SK-N-SH treated with all-trans-retinoic acid at 6 μM for 48 hours (cell line): ENCODE measurements at regions not wholly inside any gene's neighbourhood (a gene's known extent, or its start where the extent isn't known, plus 50 kb on each side); places are given as distances from the start of the nearest gene placed in this dataset.

Experiments used
- ARNTL ChIP-seq: fragments of 450-650 bp; formaldehyde crosslinking; IDR thresholded peaks from 2 replicates; pipeline ENCODE4 v1.5.0; 2020; ENCODE audit warnings: low read depth, mild to moderate bottlenecking, moderate library complexity, borderline replicate concordance
- CREB5 ChIP-seq: fragments of 250-450 bp; sonication (Bioruptor Pico); IDR thresholded peaks from 2 replicates; pipeline ENCODE4 v1.5.1; 2020; ENCODE audit warnings: low read depth, mild to moderate bottlenecking, moderate library complexity
- GLIS3 ChIP-seq: fragments of 250-450 bp; sonication (Bioruptor Pico); IDR thresholded peaks from 2 replicates; pipeline ENCODE4 v1.5.0; 2020; ENCODE audit warnings: mild to moderate bottlenecking, moderate library complexity
- ISL1 ChIP-seq: fragments of 250-450 bp; sonication (Bioruptor Pico); IDR thresholded peaks from 2 replicates; pipeline ENCODE4 v2.1.2; 2022; ENCODE audit warnings: mild to moderate bottlenecking, moderate library complexity
- POU6F1 ChIP-seq: fragments of 250-450 bp; sonication (Bioruptor Pico); IDR thresholded peaks from 2 replicates; pipeline ENCODE4 v1.8.0; 2021; ENCODE audit warnings: low read depth, mild to moderate bottlenecking, moderate library complexity, borderline replicate concordance
- PPARA ChIP-seq: fragments of 250-450 bp; sonication (Bioruptor Pico); IDR thresholded peaks from 2 replicates; pipeline ENCODE4 v1.5.0; 2020; ENCODE audit warnings: mild to moderate bottlenecking, borderline replicate concordance
- TCF4 ChIP-seq: fragments of 250-450 bp; sonication (Bioruptor Pico); IDR thresholded peaks from 2 replicates; pipeline ENCODE4 v1.8.0; 2021; ENCODE audit warnings: mild to moderate bottlenecking, moderate library complexity, borderline replicate concordance
- ZC3H10 ChIP-seq: fragments of 250-450 bp; sonication (Bioruptor Pico); IDR thresholded peaks from 2 replicates; pipeline ENCODE4 v1.5.1; 2021; ENCODE audit warnings: mild to moderate bottlenecking, moderate library complexity
- ZNF70 ChIP-seq: fragments of 450-650 bp; formaldehyde crosslinking; IDR thresholded peaks from 2 replicates; pipeline ENCODE4 v1.5.0; 2020; ENCODE audit warnings: mild to moderate bottlenecking, moderate library complexity

GRCh38 chr7:85699482-85699881 is 512.6 kb upstream of the SEMA3D start:
- no peak for TF ChIP-seq PPARA (CRISPR knock-in tag)
- no peak for TF ChIP-seq ZNF70 (CRISPR knock-in tag)
- TF ChIP-seq ISL1 (CRISPR knock-in tag), result no peak
- TF ChIP-seq POU6F1 (CRISPR knock-in tag), result no peak
- TF ChIP-seq TCF4 (CRISPR knock-in tag), result no peak
- no peak for TF ChIP-seq ZC3H10
- TF ChIP-seq ARNTL, result no peak
- TF ChIP-seq CREB5 (CRISPR knock-in tag), result no peak
- TF ChIP-seq GLIS3, result no peak
